Ishikawa (cell line): ENCODE measurements at regions not wholly inside any gene's neighbourhood (a gene's known extent, or its start where the extent isn't known, plus 50 kb on each side); places are given as distances from the start of the nearest gene placed in this dataset.

Source experiments
- CEBPB ChIP-seq: IDR thresholded peaks from 2 replicates; pipeline ENCODE4 v1.6.1; 2012
- CREB1 ChIP-seq: IDR thresholded peaks from 2 replicates; pipeline ENCODE4 v1.6.1; 2012; ENCODE audit warnings: low read depth
- EP300 ChIP-seq: IDR thresholded peaks from 2 replicates; pipeline ENCODE4 v1.6.1; 2012; ENCODE audit warnings: borderline replicate concordance
- FOXM1 ChIP-seq: IDR thresholded peaks from 2 replicates; pipeline ENCODE4 v1.6.1; 2012; ENCODE audit warnings: low read depth, borderline replicate concordance
- MAX ChIP-seq: IDR thresholded peaks from 2 replicates; pipeline ENCODE4 v1.6.1; 2012
- NFIC ChIP-seq: IDR thresholded peaks from 2 replicates; pipeline ENCODE4 v1.6.1; 2012
- RAD21 ChIP-seq: IDR thresholded peaks from 2 replicates; pipeline ENCODE4 v1.6.1; 2012; ENCODE audit warnings: low read depth
- REST ChIP-seq: IDR thresholded peaks from 2 replicates; pipeline ENCODE4 v1.6.1; 2012; ENCODE audit warnings: low read depth, mild to moderate bottlenecking
- TAF1 ChIP-seq: IDR thresholded peaks from 2 replicates; pipeline ENCODE4 v1.6.1; 2012; ENCODE audit warnings: low read depth, mild to moderate bottlenecking
- TEAD4 ChIP-seq: IDR thresholded peaks from 2 replicates; pipeline ENCODE4 v1.6.1; 2012
- YY1 ChIP-seq: IDR thresholded peaks from 2 replicates; pipeline ENCODE4 v1.6.1; 2012; ENCODE audit warnings: low read depth
- ZBTB7A ChIP-seq: IDR thresholded peaks from 2 replicates; pipeline ENCODE4 v1.6.1; 2012; ENCODE audit warnings: low read depth

- TF ChIP-seq REST (no peak), MAX (no peak), EP300 (no peak), TEAD4 (no peak), ZBTB7A (no peak), CEBPB (no peak), NFIC (no peak), CREB1 (no peak), YY1 (no peak), RAD21 (no peak), TAF1 (no peak), FOXM1 (no peak)
These were observed 67.3 kb downstream of the SPRY1 start for GRCh38 chr4:123463869-123464268.
